Common myeloid progenitor, CD34-positive (primary cell): ENCODE measurements at regions not wholly inside any gene's neighbourhood (a gene's known extent, or its start where the extent isn't known, plus 50 kb on each side); places are given as distances from the start of the nearest gene placed in this dataset.
"Not testable (repeated sequence)": the region's sequence is repeated elsewhere in the genome, so short reads cannot be mapped to it uniquely, and the experiment has no call there.

Experiments
- CTCF ChIA-PET: fragments of 350-600 bp; sonication (Branson Sonifier 250); formaldehyde crosslinking; loops from one replicate; lab custom pipeline; 2021; ENCODE audit warnings: antibody characterized with exemption; lab: Charles Lee
- POLR2A ChIA-PET: fragments of 350-600 bp; sonication (Branson Sonifier 250); formaldehyde crosslinking; loops from one replicate; lab custom pipeline; 2021; ENCODE audit warnings: antibody characterized with exemption; lab: Charles Lee
- DNase-seq, 3 donors: peaks; one replicate each; pipeline versions ENCODE4 v3.0.0 to v3.0.0-alpha.2; 2013
- H3K27ac ChIP-seq, 2 experiments: 1 replicate in 1 of 2; 2 replicates in 1 of 2; pipeline ENCODE4 v1.7.0; 2013; ENCODE audit warnings: inconsistent platforms in 2 of 2, low read length in 2 of 2, mild to moderate bottlenecking in 2 of 2, low read depth in 1 of 2, moderate library complexity in 1 of 2; ENCODE audit not compliant: severe bottlenecking in 2 of 2, insufficient read depth in 1 of 2, poor library complexity in 1 of 2
- H3K27me3 ChIP-seq, 5 experiments: replicated peaks in 2 of 5; 1 replicate in 3 of 5; 2 replicates in 2 of 5; pipeline versions ENCODE4 v1.6.1 to v1.7.0; 2013; ENCODE audit warnings: low read length in 4 of 5, mild to moderate bottlenecking in 2 of 5, moderate library complexity in 2 of 5, inconsistent platforms in 1 of 5; ENCODE audit not compliant: insufficient read depth in 5 of 5, control insufficient read depth in 4 of 5
- H3K36me3 ChIP-seq, 4 experiments: 1 replicate in 2 of 4; 2 replicates in 2 of 4; pipeline versions ENCODE4 v1.6.1 to v1.7.0; 2013; ENCODE audit warnings: low read length in 3 of 4, control low read depth in 1 of 4, mild to moderate bottlenecking in 1 of 4; ENCODE audit not compliant: control insufficient read depth in 4 of 4, insufficient read depth in 4 of 4
- H3K4me1 ChIP-seq, 4 experiments: 1 replicate in 3 of 4; 2 replicates in 1 of 4; pipeline versions ENCODE4 v1.6.1 to v1.7.1; 2013; ENCODE audit warnings: low read length in 3 of 4, mild to moderate bottlenecking in 3 of 4, control low read depth in 1 of 4, inconsistent platforms in 1 of 4, moderate library complexity in 1 of 4; ENCODE audit not compliant: control insufficient read depth in 4 of 4, insufficient read depth in 4 of 4; ENCODE audit errors: control extremely low read depth in 1 of 4
- H3K4me3 ChIP-seq, 7 experiments: 1 replicate in 4 of 7; 2 replicates in 3 of 7; pipeline versions ENCODE4 v1.5.1 to v1.7.0; 2013; ENCODE audit warnings: mild to moderate bottlenecking in 7 of 7, low read length in 6 of 7, moderate library complexity in 6 of 7, inconsistent platforms in 2 of 7, low read depth in 2 of 7, control low read depth in 1 of 7; ENCODE audit not compliant: insufficient read depth in 4 of 7, control insufficient read depth in 1 of 7; ENCODE audit errors: extremely low read depth in 1 of 7
- H3K9me3 ChIP-seq, 5 experiments: 1 replicate in 4 of 5; 2 replicates in 1 of 5; pipeline versions ENCODE4 v1.6.1 to v1.7.1; 2013; ENCODE audit warnings: low read length in 4 of 5, mild to moderate bottlenecking in 2 of 5, inconsistent platforms in 1 of 5, low read depth in 1 of 5, moderate library complexity in 1 of 5; ENCODE audit not compliant: control insufficient read depth in 4 of 5, insufficient read depth in 2 of 5; ENCODE audit errors: control extremely low read depth in 1 of 5
- WGBS: methylation state at CpG from one replicate; pipeline ENCODE4 v1.1.5; 2013; ENCODE audit not compliant: insufficient coverage; 5-methylcytosine and 5-hydroxymethylcytosine counted together

GRCh38 chr10:55979203-55979602, 381.9 kb downstream of the ZWINT start:
- no peaks in the 10 kb centered on the region for H3K27me3 ChIP-seq
- WGBS: 35% methylated on average over 2 of the region's 2 CpGs
- no peak overlapping the region for H3K4me3 ChIP-seq
- no peak overlapping the region for H3K27ac ChIP-seq
- POLR2A ChIA-PET: no interaction called here
- no peak for DNase-seq
- no peaks in the 10 kb centered on the region for H3K9me3 ChIP-seq
- CTCF ChIA-PET: interaction anchor here (1.1 kb wide), 1 partner anchor 10 kb away, joined by 3 read pairs; no protein-coding TSS in a partner anchor
- H3K36me3 ChIP-seq: no peaks in the 10 kb centered on the region
- no peaks in the 10 kb centered on the region for H3K4me1 ChIP-seq

GRCh38 chr10:55966101-55966500, 395.0 kb downstream of the ZWINT start:
- H3K9me3 ChIP-seq: no peaks in the 10 kb centered on the region
- no peak overlapping the region for H3K4me3 ChIP-seq
- WGBS: 100% methylated on average over 1 of the region's 2 CpGs
- no peaks in the 10 kb centered on the region for H3K36me3 ChIP-seq
- no peaks in the 10 kb centered on the region for H3K4me1 ChIP-seq
- DNase-seq: no peak
- no peaks in the 10 kb centered on the region for H3K27me3 ChIP-seq
- POLR2A ChIA-PET: no interaction called here
- no peak overlapping the region for H3K27ac ChIP-seq
- CTCF ChIA-PET: no interaction called here

- WGBS: no CpG with 5 or more reads among the region's 3 CpGs
- H3K27ac ChIP-seq: no peak overlapping the region
These were observed 417.7 kb downstream of the ZWINT start for GRCh38 chr10:55943403-55943802.

GRCh38 chr10:55929291-55929690, 431.8 kb downstream of the ZWINT start:
- ChIA-PET POLR2A (no interaction called here), CTCF (no interaction called here)
- Histone ChIP-seq H3K4me3 (no peak overlapping the region), H3K27ac (no peak overlapping the region), H3K9me3 (peaks cover 0 to 1% (median 0%) of the 10 kb centered on the region in 5 experiments), H3K36me3 (no peaks in the 10 kb centered on the region), H3K27me3 (no peaks in the 10 kb centered on the region), H3K4me1 (no peaks in the 10 kb centered on the region)
- DNase-seq: no peak
- WGBS: no CpG with 5 or more reads among the region's 1 CpG

More at GRCh38 chr10:55943403-55943802, 417.7 kb downstream of the ZWINT start:
- Histone ChIP-seq H3K9me3 (peaks cover 0 to 4% (median 2%) of the 10 kb centered on the region in 5 experiments), H3K27me3 (no peaks in the 10 kb centered on the region), H3K36me3 (no peaks in the 10 kb centered on the region), H3K4me1 (no peaks in the 10 kb centered on the region), H3K4me3 (no peak overlapping the region)
- ChIA-PET POLR2A (no interaction called here), CTCF (no interaction called here)
- DNase-seq: no peak

- H3K27ac ChIP-seq, H3K27me3 ChIP-seq, H3K36me3 ChIP-seq, POLR2A ChIA-PET, CTCF ChIA-PET, H3K9me3 ChIP-seq, H3K4me3 ChIP-seq, H3K4me1 ChIP-seq, DNase-seq: not testable (repeated sequence)
- WGBS: 96% methylated on average over 14 of the region's 25 CpGs
These were observed 461.4 kb downstream of the ZWINT start for GRCh38 chr10:55899472-55900147.

GRCh38 chr10:55897490-55897921, 463.6 kb downstream of the ZWINT start:
- POLR2A ChIA-PET: no interaction called here
- CTCF ChIA-PET: no interaction called here
- WGBS: 94% methylated on average over 3 of the region's 3 CpGs
- H3K9me3 ChIP-seq: no peaks in the 10 kb centered on the region
- H3K4me1 ChIP-seq: no peaks in the 10 kb centered on the region
- DNase-seq: no peak
- no peaks in the 10 kb centered on the region for H3K27me3 ChIP-seq
- H3K36me3 ChIP-seq: no peaks in the 10 kb centered on the region
- H3K4me3 ChIP-seq: no peak overlapping the region
- no peak overlapping the region for H3K27ac ChIP-seq

- H3K27ac ChIP-seq: no peak overlapping the region
- no CpG with 5 or more reads among the region's 1 CpG for WGBS
- no peak overlapping the region for H3K4me3 ChIP-seq
- POLR2A ChIA-PET: no interaction called here
- peak in 2 of 3 donors; percentile 0 to 1 for DNase-seq
- H3K9me3 ChIP-seq: no peaks in the 10 kb centered on the region
- CTCF ChIA-PET: no interaction called here
- H3K36me3 ChIP-seq: no peaks in the 10 kb centered on the region
- no peaks in the 10 kb centered on the region for H3K27me3 ChIP-seq
- H3K4me1 ChIP-seq: no peaks in the 10 kb centered on the region
These were observed 468.8 kb downstream of the ZWINT start for GRCh38 chr10:55892276-55892675.
